ENCODE measurements at regions not wholly inside any gene's neighbourhood (a gene's known extent, or its start where the extent isn't known, plus 50 kb on each side); places are given as distances from the start of the nearest gene placed in this dataset.

DNA sequence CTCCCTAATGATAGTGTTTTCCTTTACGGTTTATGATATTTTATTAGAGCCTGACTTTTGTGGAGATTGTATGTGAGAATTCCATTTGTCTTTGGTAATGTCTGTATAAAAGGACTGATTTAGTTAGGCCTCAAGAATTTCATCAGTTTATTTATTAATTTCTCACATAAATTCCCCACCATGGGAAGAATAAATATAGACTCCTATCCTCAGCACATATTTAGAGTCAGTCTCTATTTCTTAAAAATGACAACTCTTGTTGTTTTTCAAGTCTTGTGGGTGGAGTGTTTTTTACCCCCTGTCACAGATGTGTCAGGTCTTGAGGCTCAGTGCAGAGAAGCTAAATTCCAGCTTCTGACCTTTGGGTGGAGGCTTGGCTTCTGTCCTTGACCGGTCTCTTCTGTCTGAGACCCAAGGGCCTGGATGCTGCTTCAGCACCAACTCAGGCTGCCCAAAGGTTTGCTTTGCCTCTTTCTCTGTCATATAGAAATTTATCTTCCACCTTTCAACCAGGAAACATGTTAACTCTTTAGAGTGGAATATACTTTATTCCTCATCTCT lies 117.3 kb upstream of the INHBA start (continued):
- TF ChIP-seq SRY (CRISPR knock-in tag; IDR thresholded peaks at IDR 0.05) (no peak), ZNF33A (CRISPR knock-in tag; IDR thresholded peaks at IDR 0.05; ENCODE audit: borderline replicate concordance) (no peak)
- TF ChIP-seq, protein P1, sequence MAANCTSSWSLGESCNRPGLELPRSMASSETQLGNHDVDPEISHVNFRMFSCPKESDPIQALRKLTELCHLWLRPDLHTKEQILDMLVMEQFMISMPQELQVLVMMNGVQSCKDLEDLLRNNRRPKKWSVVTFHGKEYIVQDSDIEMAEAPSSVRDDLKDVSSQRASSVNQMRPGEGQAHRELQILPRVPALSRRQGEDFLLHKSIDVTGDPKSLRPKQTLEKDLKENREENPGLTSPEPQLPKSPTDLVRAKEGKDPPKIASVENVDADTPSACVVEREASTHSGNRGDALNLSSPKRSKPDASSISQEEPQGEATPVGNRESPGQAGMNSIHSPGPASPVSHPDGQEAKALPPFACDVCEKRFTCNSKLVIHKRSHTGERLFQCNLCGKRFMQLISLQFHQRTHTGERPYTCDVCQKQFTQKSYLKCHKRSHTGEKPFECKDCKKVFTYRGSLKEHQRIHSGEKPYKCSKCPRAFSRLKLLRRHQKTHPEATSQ (CRISPR knock-in tag; IDR thresholded peaks at IDR 0.05; ENCODE audit: borderline replicate concordance), result no peak
- TF ChIP-seq, protein P2, sequence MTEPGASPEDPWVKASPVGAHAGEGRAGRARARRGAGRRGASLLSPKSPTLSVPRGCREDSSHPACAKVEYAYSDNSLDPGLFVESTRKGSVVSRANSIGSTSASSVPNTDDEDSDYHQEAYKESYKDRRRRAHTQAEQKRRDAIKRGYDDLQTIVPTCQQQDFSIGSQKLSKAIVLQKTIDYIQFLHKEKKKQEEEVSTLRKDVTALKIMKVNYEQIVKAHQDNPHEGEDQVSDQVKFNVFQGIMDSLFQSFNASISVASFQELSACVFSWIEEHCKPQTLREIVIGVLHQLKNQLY (CRISPR knock-in tag; IDR thresholded peaks at IDR 0.05), result no peak

DNA sequence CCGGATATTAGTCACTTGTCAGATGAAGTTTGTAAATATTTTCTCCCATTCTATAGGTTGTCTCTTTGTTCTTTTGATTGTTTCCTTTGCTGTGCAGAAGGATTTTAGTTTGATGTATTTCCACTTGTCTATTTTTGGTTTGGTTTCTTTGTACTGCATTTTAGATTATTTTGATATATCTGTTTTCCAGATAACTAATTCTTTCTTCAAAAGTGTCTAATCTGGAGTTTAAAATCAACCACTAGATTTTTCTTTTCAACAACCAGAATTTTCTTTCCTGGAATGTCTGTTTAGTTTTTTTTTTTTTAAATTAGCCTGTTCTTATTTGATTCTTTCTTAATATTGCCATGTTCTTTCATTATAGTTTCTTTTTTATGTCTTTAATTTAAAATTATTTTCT lies 116.8 kb upstream of the INHBA start:
- POLR2A ChIA-PET, result no interaction called here

More for the DNA sequence above, 116.8 kb upstream of the INHBA start:
- H3K9ac ChIP-seq (ENCODE audit: insufficient read depth, low read depth, low read length), result no peak overlapping the region
- H3K27me3 ChIP-seq (ENCODE audit: control insufficient read depth in 1 of 2, insufficient read depth in 2 of 2, low read length in 2 of 2), result no peaks in the 10 kb centered on the region
- DNase-seq (ENCODE audit: low spot score) (no peak), FAIRE-seq (no peak), ATAC-seq (no peak)
- no TSS peak for BruUV-seq (replicated peaks)
- intact Hi-C loops (cut with micrococcal nuclease; ENCODE audit: unreplicated experiment), result no loop called here
- no peaks in the 10 kb centered on the region for H4K20me1 ChIP-seq (ENCODE audit: insufficient read depth, low read length)
- no peak overlapping the region for H3K4me3 ChIP-seq (replicated peaks in 1 of 3; ENCODE audit: insufficient read depth in 1 of 3, low read depth in 2 of 3, low read length in 3 of 3)
- WGBS (ENCODE audit: low lambda C conversion rate), result 0% methylated on average over 1 of the region's 1 CpG
- no peaks in the 10 kb centered on the region for H3K36me3 ChIP-seq (replicated peaks in 1 of 2; ENCODE audit: control insufficient read depth in 1 of 2, insufficient read depth in 2 of 2, low read length in 2 of 2)
- no peaks in the 10 kb centered on the region for H3K79me2 ChIP-seq (ENCODE audit: insufficient read depth, low read length)
- TF ChIP-seq CENPX (CRISPR knock-in tag; IDR thresholded peaks at IDR 0.05) (no peak), ZNF430 (CRISPR knock-in tag; IDR thresholded peaks at IDR 0.05) (no peak)
- H3K4me2 ChIP-seq (ENCODE audit: low read depth, low read length), result no peak overlapping the region
- peaks cover 16% of the 10 kb centered on the region; the same call in 1 of the 2 replicates for H3K9me3 ChIP-seq (ENCODE audit: low read length)
- in situ Hi-C loops (cut with HindIII; ENCODE audit: extremely low pct_ligation_motif_present, low pct_unique_long_range_greater_than_20kb), result no loop called here
- CTCF ChIA-PET (ENCODE audit: low intra/inter-chr PET ratio, low total read pairs), result no interaction called here
- H3K4me1 ChIP-seq (ENCODE audit: insufficient read depth, low read length), result no peaks in the 10 kb centered on the region
- no peak overlapping the region for H2AFZ ChIP-seq (ENCODE audit: low read length)
- no peak overlapping the region for H3K27ac ChIP-seq (ENCODE audit: extremely low read length, insufficient read depth, low read length)

All from HepG2 (cell line).